NCI-H748 (cell line): ENCODE measurements at regions not wholly inside any gene's neighbourhood (a gene's known extent, or its start where the extent isn't known, plus 50 kb on each side); places are given as distances from the start of the nearest gene placed in this dataset.
"Not testable (repeated sequence)": the region's sequence is repeated elsewhere in the genome, so short reads cannot be mapped to it uniquely, and the experiment has no call there.

Source experiments
- DNase-seq: peaks from one replicate; lab custom pipeline; 2025; ENCODE audit not compliant: unreplicated experiment; lab: John Stamatoyannopoulos, UW

GRCh38 chr4:138408758-138409157 is 166.6 kb upstream of the SLC7A11 start:
- DNase-seq = no peak

- DNase-seq = no peak
Measured at GRCh38 chr4:138407329-138407728, 165.2 kb upstream of the SLC7A11 start.

DNA sequence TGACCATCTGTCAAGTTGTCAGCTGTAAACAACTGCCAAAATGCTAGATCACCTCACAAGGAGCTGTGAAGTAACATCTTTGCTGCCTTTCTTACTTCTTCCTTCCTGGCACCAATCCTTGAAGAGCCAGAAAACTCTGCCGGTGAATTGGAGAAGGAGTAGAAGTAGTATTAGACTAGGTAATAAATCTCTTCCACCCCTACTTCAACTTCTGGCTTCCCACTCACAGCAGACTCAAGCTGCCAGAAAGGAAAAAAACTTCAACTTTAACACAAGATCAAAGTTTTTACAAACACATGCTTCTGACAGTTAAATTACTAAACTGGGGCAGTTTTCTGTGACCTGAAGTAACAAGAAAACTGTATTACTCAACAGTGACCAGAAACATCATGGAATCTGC is 164.7 kb upstream of the SLC7A11 start:
- no peak for DNase-seq

DNA sequence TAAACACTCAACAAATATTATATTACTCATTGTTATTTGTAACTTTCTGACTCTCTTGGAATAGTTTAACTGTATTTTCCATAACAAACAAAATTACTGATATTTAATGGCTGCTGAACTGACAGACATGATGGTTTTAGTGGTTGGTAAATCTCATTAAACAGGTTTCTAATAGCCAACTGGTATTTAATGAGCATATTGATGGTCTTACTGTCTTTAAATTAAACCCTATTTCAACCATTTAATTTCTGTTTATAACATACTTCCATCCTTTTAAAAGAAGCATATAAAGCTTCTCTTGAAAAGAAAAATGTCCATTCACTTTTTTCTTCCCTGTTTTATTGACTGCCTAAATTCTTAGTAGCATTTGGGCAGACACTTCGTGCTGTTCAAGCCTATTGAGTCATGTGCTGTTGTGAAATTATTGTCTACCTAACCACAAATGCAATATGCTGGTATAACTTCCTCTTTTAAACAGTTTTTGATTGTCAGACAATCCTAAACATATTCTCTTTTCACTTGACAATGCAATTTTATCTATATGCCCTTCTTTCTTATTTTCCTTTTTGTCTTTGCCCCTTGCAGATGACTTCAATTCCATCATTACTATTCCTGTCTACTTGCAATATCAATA is 163.9 kb upstream of the SLC7A11 start:
- no peak for DNase-seq

- no peak for DNase-seq
Measured at GRCh38 chr4:138405466-138405891, 163.3 kb upstream of the SLC7A11 start.

DNA sequence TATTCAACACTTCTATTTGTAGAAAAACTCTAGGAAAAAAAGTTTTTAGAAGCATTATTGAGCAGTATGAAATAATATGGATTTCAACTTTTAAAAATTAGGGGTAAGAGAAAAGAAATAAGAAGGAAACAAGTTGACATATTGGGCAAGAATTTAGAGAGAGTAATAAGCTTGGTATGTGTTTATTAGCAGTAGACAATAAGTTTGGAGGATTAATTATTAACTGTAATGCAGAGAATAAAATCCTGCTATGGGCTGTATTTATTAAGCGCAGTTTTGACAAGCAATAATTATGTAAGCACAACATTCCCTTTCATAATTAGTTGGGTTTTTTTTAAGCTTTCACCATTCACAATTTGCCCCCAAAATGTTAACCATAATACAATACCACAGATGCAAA is 162.7 kb upstream of the SLC7A11 start:
- no peak for DNase-seq

DNA sequence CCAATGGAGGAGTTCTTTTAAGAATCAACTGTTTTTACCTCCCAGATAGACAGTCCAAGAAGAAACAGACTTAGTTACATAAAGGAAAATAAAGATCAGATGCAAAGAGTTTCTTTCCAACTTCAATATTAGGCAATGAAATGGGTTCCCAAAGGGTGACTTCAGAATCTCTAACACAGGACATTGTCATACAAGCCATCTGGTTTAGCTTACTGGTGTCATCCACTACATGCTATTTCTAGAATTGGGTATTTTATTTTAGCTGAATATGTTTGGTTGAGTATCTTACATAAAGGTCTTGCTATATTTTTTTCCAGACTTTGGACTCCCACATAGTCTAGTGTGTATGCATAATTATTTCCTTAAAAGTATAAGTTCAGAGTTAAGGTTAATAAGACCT is 162.1 kb upstream of the SLC7A11 start:
- DNase-seq = no peak

DNA sequence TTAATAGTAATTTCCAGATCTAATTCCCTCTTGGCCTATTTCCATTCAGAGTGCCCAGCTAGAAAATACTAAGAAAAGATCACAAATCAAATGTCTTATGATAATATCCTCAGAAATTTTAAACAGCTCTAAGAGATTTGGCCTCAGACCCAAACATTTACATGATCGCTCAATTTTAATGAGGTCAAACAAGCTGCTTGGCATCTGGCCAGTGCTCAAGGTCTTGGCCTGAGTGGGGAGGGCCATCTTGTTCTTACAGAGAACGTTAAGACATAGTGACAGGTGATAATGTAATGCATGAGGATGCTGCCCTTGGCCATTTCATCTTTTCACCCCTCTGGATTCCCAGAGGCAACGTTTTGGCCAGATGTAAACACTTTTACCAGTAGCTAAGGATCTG is 159.2 kb upstream of the SLC7A11 start:
- peak; percentile 54 for DNase-seq

DNA sequence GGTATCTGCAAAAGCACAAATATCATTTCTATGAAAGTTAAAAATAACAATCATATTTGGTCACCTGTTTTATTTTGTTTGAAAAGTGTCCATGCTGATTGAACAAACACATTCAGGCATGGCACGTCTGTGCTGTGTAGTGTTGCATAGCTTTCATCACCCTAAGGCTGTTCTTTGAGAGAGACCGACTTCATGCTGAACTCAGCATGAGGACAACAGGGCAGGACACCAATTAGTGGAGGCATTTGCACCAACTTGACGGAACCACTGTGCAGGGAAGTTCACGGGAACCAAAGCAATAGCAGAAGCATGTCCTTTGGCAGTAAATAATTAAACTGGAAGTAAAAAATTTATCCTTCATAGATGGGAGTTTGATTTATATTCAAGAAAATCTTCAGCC is 158.4 kb upstream of the SLC7A11 start:
- DNase-seq = peak; percentile 44

DNA sequence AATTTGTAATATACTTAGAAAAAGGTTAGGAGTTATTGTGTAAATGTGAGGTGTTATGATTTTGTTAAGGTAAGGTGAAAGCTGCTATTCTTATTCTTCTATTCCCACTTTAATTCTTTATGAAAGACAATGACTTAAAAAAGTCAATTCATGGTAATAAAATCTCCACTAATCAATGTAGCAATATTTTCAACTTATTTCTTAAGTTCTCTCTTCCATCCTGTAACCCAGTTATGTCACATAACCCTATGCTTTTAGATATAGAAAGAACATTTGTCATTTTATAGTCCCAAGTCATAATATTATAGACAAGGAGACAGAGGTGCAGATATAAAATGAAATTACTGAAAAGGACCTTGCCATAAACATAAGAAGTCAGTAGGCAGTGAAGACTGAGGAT is 157.9 kb upstream of the SLC7A11 start:
- no peak for DNase-seq

GRCh38 chr4:138399081-138399480 is 156.9 kb upstream of the SLC7A11 start:
- no peak for DNase-seq

DNA sequence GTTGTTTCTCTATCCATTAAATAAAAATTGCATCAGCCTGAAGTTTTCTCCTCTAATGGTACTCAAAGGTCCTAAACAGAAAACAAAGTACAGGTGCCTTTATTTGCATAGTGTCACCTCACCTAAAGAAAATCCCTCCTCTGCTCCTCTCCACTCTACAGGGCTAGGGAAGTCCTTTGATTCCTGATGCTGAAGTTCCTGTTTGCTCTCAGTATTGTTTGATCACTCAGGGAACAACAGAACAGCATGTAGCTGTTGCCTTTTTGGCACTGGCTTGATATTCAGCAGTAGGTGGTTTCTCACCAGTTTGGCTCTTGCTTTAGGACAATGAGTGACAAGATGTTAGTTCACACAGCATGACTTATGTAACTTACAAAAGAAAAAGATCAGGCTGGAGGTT is 156.2 kb upstream of the SLC7A11 start:
- peak; percentile 94 for DNase-seq

DNA sequence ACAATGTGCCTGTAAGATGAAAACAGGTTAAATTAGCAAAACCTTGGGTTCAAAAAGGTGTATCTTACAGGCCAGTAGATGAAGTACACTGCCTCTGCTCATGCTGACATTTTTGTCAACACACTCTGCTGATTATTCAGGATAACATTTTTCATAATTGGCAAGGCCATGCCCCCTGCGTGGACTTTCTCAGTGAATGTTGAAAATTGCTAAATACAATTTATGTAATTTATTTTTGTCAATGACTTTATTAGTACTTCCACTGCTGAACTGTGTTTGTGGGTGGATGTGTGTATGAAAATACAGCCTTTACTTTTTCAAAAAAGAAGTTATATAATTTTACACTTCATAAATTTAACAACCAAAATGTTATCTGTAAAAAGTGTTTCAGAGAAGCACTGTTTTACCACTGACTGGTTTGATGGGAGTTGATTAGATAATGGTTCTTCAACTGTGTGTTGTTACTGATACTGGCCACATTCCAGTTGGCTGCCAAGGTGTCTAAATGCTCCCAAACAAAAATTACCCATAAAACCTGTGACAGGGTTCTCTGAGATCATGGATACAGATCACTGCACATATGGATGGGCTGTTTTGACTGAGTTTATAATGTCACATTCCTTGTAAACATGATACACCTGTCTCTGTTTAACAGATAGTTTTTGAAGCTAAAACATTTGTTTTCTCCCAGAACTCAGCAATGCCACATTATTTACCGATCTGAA is 151.9 kb upstream of the SLC7A11 start:
- DNase-seq = peak; percentile 80

DNA sequence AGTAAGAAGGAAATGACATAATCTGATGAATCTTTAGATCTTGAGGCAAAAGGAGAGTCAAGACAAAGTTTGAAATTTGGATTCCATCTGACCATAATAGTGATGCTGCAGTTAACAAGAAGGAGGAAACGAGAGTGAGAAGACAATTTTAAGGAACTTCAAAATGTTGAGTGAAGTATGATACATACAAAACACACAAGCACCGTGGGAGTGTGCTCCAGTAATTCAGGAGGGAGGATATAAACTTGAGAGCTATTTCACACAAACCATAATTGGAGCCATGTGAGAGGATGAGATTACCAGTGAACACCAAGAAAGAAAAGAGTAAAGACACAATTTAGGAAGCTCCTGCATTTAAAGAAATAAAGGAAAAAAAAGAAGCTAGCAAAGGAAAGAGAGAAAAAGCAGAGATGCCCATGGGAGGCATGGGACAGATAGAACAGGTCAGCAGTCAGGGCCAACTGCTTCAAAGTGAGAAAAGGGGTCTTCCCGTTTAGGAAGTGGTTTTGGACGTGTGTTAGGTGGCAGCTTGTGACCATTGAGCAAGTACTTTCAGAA is 150.7 kb upstream of the SLC7A11 start:
- DNase-seq = no peak

- DNase-seq = no peak
Measured at GRCh38 chr4:138389976-138390685, 148.0 kb upstream of the SLC7A11 start.

- no peak for DNase-seq
Measured at GRCh38 chr4:138374947-138375346, 132.8 kb upstream of the SLC7A11 start.

GRCh38 chr4:138367942-138368341 is 125.8 kb upstream of the SLC7A11 start:
- peak; percentile 17 for DNase-seq

- not testable (repeated sequence) for DNase-seq
Measured at GRCh38 chr4:138352446-138352845, 110.3 kb upstream of the SLC7A11 start.

DNA sequence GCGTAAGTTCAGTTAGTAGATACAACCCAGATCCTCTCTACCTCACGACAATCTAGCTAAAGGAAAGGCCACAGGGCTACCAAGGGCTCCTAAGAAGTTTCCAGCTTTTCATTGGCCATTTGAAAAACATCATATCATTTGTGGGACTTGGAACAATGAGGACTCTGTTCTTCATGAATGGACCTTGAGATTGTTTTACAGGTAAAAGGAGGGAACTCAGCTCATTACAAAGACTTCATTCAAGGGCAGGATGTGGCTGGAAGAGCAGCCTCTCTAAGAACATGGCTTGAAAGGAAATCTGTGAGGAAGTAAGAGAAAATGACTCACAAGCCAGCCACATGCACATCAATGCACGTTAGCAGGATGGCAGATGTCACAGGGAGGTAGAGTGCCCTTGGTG is 105.9 kb upstream of the SLC7A11 start:
- no peak for DNase-seq

DNA sequence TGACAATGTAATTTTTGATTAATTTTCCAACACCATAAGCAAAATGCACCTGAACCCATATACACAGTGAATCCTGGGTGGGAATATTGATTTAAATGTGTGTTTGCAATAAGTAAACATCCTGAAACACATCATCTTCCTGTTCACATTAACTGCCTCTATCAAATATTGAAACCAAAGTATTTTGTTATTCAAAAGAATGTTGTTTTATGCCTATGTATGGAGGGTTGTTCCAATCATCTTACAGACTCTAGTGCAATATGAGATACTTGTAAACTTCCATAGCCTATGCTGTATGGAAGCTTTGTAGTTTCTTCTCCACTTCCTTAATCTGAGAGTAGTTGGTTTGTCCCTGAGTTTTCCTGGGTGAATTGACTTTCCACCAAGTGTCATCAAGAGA is 105.4 kb upstream of the SLC7A11 start:
- no peak for DNase-seq

- DNase-seq = no peak
Measured at GRCh38 chr4:138344851-138345250, 102.7 kb upstream of the SLC7A11 start.

- no peak for DNase-seq
Measured at GRCh38 chr4:138344054-138344453, 101.9 kb upstream of the SLC7A11 start.
